GM12891 (cell line): ENCODE measurements at regions not wholly inside any gene's neighbourhood (a gene's known extent, or its start where the extent isn't known, plus 50 kb on each side); places are given as distances from the start of the nearest gene placed in this dataset.

Experiments
- POLR2A ChIP-seq: IDR thresholded peaks from 2 replicates; pipeline ENCODE4 v1.6.1; 2011; ENCODE audit warnings: low read depth, low read length, control low read depth
- POLR2AphosphoS5 ChIP-seq: IDR thresholded peaks from 2 replicates; pipeline ENCODE4 v1.6.1; 2011; ENCODE audit warnings: low read depth, low read length, control low read depth
- TAF1 ChIP-seq: IDR thresholded peaks from 2 replicates; pipeline ENCODE4 v1.6.1; 2011; ENCODE audit warnings: low read depth, low read length, control low read depth

- TF ChIP-seq POLR2A, result no peak
- no peak for TF ChIP-seq POLR2AphosphoS5
- no peak for TF ChIP-seq TAF1
Measured at GRCh38 chr3:181317508-181317907, 328.0 kb upstream of the DNAJC19 start.
